DOHH2 (cell line): ENCODE measurements at regions not wholly inside any gene's neighbourhood (a gene's known extent, or its start where the extent isn't known, plus 50 kb on each side); places are given as distances from the start of the nearest gene placed in this dataset.

Experiments used
- EZH2phosphoT487 ChIP-seq: fragments of 200-600 bp; sonication (generic); IDR thresholded peaks from 2 replicates; pipeline ENCODE4 v1.6.1; 2017; ENCODE audit warnings: borderline replicate concordance, mild to moderate bottlenecking, antibody characterized with exemption, low read length, moderate library complexity, mixed read lengths
- TF ChIP-seq, protein P1 (sequence below): fragments of 200-600 bp; sonication (generic); IDR thresholded peaks from one replicate; pipeline ENCODE4 v1.5.1; 2014; ENCODE audit warnings: antibody characterized with exemption, mild to moderate bottlenecking, low read depth, low read length; ENCODE audit not compliant: poor library complexity, severe bottlenecking

DNA sequence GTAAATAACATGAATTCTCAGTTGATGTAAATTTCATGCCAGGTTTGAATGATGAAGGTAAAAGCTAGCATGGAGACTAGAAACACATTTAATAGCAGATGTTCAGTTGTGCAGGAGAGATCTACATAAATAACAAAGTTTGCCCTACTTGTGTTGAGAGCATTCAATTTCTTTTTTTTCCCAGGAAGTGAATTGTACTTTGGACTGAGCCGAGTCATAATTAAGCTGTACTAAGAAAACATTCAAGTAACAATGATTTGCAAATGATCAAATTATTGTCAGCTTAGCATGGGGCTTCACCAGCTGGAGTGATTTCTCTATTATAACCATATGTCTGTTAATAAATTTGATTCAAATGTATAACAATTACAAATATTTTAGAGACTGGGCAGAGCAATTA is 893.5 kb upstream of the MAP3K7 start:
- TF ChIP-seq, protein P1, sequence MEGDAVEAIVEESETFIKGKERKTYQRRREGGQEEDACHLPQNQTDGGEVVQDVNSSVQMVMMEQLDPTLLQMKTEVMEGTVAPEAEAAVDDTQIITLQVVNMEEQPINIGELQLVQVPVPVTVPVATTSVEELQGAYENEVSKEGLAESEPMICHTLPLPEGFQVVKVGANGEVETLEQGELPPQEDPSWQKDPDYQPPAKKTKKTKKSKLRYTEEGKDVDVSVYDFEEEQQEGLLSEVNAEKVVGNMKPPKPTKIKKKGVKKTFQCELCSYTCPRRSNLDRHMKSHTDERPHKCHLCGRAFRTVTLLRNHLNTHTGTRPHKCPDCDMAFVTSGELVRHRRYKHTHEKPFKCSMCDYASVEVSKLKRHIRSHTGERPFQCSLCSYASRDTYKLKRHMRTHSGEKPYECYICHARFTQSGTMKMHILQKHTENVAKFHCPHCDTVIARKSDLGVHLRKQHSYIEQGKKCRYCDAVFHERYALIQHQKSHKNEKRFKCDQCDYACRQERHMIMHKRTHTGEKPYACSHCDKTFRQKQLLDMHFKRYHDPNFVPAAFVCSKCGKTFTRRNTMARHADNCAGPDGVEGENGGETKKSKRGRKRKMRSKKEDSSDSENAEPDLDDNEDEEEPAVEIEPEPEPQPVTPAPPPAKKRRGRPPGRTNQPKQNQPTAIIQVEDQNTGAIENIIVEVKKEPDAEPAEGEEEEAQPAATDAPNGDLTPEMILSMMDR: no peak
- no peak for TF ChIP-seq EZH2phosphoT487
